ENCODE measurements at regions not wholly inside any gene's neighbourhood (a gene's known extent, or its start where the extent isn't known, plus 50 kb on each side); places are given as distances from the start of the nearest gene placed in this dataset.
"Not testable (repeated sequence)": the region's sequence is repeated elsewhere in the genome, so short reads cannot be mapped to it uniquely, and the experiment has no call there.

DNA sequence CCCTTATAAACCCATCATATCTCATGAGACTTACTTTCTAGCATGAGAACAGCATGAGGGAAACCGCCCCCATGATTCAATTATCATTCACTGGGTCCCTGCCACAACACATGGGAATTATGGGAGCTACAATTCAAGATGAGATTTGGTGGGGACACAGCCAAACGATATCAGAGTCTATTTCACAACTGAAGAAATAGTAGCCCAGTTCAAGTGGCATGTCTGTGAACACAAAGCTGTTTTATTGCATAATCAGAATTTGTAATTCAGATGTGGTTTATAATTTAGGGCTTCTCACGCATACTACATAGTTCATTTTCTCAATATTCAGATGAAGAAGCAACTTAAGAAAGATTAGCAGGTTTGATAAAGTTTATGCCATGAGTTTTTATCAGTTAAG, 1188.0 kb upstream of the ALCAM start:
- DNase-seq: no peak

DNA sequence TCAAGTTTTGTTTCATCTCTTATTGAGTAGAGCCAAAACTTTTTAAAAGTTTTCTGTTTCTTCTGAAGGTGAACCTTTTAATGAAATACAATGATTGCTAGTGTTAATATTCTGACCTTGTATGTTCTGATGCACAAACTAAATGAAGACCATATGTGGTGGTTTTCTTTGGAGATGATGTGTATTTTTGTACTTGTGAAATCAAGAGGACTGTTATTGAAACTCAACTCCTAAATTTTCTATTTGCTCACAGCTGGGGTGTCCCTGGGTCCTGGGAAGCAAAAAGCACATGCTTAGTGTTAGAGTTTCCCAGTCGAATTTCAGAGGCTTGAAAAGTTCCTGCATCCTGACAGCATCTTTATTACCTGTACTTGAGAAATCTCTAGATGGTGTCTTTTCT, 1185.8 kb upstream of the ALCAM start:
- no peak for DNase-seq

GRCh38 chr3:104190681-104191080, 1176.0 kb upstream of the ALCAM start:
- no peak for DNase-seq

DNA sequence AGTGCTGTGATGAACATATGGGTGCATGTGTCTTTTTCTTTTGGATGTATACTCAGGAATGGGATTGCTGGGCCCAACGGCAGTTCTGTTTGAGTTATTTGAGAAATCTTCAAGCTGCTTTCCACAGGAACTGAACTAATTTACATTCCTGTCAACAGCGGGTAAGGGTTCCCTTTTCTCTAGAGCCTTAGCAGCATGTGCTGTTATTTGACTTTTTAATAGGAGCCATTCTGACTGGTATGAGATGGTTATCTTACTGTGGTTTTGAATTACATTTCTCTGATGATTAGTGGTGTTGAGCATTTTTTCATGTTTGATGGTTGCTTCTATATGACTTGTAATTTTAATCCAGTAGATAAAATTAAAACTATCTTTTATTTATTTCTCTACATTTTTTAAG, 1168.6 kb upstream of the ALCAM start:
- DNase-seq: no peak

- no peak for DNase-seq
These were observed 1159.8 kb upstream of the ALCAM start for GRCh38 chr3:104206925-104207324.

DNA sequence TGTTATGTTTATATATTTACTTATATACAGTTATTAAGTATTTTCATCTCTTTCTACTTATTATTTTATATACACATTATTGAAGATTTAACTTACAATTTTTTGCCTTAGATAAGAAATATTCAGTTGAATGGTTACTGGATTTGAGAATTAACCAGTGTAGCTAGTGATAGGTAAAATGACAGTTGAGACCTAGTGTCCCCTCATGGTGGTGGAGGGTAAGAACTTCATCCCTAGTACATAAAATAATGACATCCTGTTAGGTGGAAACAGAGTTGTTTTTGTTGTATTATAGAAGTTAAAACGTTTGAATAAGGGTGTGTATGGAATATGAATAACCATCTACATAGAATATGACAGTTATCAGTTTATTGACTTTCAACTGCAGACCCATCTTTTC, 1152.4 kb upstream of the ALCAM start:
- no peak for DNase-seq

DNA sequence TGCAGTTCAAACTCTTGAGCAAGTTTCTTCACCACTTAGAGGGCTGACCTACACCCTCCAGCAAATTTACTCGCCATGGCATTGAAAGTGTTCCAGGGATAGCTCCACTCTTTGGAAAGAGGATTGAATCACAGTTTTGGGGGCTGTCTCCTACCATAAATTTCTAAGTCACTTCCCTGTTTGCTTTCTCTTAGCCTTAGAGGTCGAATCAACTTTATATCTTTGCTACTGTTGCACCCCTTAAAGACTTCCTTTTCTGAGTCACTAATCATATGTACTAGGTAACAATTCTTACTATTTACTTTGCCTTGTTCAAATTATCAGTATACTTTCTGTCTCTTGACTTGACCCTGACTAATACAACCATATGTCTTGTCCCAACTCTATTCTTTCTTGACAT, 1151.8 kb upstream of the ALCAM start:
- DNase-seq: no peak

GRCh38 chr3:104219046-104219445, 1147.7 kb upstream of the ALCAM start:
- DNase-seq: not testable (repeated sequence)

DNA sequence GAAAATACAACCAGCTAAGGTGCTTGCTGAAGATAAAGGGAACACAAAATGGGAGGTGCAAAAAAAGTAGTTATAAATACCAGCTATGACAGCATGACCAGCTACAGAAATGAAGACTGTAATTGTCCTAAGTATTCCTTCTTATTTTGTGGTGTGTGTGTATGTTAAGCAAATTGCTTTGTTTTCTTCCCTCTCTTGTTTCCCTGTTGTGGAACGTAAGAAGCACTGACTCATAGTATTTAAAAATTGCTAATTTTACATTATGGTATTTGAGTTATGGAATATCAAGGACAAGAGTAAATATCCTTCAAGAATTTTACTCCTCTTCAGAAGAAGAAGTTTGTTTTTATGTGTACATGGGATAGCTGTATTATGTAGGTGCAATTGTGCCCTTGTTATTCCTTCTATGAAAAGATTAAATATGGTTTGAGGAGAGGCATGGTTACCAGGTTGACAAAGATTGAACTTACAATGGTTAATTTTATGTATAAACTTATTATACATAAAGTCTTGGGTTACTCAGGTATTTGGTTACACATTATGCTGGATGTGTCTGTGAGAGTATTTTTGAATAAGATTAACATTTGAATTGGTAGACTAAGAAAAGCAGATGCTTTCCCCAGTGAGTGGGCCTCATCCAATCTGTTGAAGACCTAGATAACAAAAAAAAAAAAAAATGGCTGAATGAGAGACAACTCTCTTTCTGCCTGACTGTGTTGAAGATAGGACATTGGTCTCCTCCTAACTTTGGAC, 1132.1 kb upstream of the ALCAM start:
- no peak for DNase-seq

DNA sequence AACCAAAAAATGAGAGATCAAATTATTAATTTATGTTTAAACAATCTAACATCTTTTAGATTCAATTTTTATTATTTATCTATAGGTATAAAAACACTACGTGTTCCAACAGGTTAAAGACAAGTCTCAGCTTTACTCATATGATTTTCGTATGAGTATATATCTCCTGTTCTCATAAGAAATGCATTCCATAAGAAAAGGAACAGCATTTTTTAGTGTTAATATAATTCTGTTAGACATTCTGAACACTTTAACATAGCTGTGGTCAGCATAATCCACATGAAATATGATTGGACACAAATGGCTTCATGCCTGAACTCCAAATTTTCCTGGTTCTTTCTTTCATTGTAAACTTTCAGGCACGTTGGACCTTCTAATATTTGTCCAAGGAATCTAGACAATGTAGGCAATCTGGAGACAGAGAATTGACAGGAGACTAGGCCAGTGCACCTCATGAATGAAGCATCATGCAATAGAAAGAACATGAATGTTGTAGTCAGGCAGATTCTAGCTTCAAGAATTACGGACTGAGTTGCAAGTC, 1122.0 kb upstream of the ALCAM start:
- no peak for DNase-seq

DNA sequence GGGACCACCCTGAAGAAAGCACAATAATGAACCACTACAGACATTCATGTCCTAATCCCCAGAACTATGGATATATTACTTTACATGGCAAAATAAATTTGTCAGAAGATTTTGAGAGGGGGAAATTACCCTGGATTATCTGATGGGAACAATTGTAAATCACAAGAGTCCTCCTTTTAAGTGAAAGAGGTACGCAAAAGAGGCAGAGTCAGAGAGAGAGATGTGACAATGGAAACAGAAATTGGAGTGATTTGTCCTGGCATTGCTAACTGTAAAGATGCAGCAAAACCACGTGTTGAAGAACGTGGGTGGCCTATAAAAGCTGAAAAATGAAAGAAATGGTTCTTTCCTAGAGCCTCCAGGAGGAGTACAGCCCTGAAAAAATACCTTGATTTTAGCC, 1121.4 kb upstream of the ALCAM start:
- no peak for DNase-seq

DNA sequence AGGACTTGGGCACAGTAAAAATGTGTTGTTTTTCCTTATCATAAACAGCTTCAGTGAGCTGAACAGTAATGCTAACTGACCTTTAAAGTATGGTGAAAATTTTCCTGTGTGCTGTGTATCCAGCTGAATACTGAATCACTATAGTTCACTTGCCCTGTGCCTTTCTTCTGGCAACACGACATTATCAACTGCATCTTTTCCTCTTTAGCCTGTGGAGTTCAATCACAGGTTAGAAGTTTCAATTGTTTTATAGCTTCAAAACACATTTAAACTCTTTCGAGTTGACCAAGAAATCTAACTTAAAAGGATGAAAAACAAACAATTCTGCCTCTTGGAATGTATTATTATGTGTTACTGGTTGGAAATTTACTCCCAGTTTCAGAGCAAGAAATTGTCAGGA, 1120.7 kb upstream of the ALCAM start:
- DNase-seq: no peak

DNA sequence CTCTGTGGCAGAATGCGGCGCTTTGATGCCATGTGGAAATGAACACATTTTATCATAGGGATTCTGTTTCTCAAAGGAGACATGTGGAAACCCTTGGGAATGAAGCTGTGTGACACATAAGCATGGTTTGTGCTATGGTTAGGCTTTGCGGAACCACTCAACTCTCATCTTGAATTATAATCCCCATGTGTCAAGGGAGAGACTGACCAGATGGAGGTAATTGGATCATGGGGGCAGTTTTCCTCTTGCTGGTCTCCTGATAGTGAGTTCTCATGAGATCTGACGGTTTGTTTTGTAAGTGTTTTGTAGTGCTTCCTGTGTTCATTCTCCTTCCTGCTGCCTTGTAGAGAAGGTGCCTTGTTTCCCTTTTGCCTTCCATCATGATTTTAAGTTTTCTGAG, 1109.2 kb upstream of the ALCAM start:
- no peak for DNase-seq

DNA sequence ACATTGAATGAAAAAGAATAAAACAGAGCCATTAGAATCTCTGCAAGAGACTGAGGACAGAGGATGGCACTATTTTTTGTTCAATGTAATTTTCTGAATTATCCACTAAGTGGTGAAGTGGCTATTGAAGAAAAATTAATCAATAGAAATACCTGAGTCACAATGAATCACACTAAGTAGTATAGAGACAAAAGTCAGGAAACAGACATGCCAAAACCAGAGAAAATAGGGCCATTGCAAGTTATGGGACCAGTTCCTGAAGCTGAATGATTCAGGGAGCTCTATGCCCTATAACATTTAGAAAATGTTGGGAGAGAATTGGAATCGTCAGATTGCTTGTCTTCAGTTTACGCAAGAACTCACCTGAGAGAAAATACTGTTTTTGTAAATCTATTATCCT, 1103.2 kb upstream of the ALCAM start:
- DNase-seq: no peak

DNA sequence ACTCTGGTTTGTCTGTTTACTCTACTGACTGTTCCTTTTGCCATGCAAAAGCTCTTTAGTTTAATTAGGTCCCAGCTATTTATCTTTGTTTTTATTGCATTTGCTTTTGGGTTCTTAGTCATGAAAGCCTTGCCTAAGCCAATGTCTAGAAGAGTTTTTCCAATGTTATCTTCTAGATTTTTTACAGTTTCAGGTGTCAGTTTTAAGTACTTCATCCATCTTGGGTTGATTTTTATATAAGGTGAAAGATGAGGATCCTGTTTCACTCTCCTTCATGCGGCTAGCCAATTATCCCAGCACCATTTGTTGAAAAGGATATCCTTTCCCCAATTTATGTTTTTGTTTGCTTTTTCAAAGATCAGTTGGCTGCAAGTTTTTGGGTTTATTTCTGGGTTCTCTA, 1100.5 kb upstream of the ALCAM start:
- DNase-seq: not testable (repeated sequence)

DNA sequence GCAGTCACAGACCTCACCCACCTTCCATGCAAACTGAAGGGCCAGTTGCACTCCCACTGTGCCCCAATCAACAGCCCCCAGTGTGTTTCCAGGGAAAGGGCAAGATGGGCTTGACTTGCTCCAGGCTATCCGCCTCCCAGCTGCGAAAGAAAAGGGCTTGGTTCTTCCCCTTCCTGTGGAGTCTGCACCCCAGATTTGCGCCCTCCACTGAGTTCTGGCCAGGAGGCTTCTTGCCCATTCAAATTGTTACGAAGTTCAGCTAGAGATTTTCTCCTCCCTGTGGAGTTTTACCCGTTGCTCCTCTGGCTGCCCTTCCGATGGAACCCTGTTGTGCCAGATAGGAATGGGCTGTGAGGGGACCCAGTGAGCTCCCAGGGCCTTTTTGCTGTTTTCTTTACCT, 1096.9 kb upstream of the ALCAM start:
- no peak for DNase-seq

- DNase-seq: no peak
These were observed 1093.6 kb upstream of the ALCAM start for GRCh38 chr3:104273046-104273649.

- DNase-seq: no peak
These were observed 1091.5 kb upstream of the ALCAM start for GRCh38 chr3:104275199-104275598.

- DNase-seq: no peak
These were observed 1087.1 kb upstream of the ALCAM start for GRCh38 chr3:104279617-104280016.

- DNase-seq: no peak
These were observed 1085.0 kb upstream of the ALCAM start for GRCh38 chr3:104281713-104282112.

DNA sequence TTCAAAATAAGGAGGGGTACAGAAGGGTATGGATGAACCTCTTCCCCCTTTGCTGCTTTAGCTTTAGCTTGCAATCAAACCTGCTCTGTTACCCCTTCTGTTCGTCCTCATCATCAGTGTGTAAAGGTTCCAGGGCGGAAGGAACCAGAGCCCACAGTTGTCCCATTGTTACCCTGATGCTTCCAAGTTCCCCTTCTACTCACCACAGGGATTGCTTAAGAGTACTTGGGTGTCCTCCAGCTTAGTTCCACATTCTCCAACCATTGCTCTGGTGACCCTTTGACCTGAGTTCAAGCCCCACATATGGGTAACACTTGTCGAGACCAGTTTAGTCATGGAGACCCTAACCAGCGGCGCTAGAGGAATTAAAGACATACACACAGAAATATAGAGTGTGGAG, 1080.1 kb upstream of the ALCAM start:
- no peak for DNase-seq

GRCh38 chr3:104291437-104291851, 1075.3 kb upstream of the ALCAM start:
- DNase-seq: no peak

DNA sequence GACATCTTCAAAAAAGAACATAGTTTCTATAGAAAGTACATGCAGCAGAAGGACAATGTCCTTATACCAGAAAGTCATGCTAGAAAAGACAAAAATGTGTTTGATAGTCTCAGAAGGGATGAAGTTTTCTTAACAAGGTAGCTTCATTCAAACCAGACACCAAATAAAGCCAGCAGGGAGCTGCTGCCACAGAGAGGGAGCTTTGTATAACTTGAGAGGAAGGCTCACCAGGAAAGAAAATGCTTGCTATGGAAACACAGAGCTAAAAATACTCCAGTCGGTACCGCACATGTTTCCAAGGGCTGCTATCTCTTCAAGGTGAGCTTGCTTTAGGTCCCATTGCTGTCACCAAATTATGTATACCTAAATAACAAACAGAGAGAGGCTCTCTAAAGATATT, 1074.8 kb upstream of the ALCAM start:
- no peak for DNase-seq

DNA sequence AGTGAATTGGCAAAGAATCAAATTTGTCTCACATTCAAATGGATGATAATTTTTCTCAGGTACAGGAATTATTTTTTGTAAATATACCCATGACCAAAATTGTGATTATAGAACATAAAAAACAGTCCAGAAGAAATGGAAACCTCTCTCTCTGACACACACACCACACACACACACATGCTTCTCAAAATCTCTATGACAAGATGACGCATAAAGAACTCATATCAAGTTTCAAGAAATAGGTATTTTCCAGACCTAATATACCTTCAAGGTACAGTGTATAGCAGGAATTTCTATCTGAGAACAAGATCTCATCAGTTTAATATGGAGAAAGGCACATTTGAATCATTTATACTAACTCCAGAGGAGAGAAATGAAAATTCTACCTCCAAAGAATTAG, 1069.1 kb upstream of the ALCAM start:
- no peak for DNase-seq

- DNase-seq: no peak
These were observed 1068.0 kb upstream of the ALCAM start for GRCh38 chr3:104298662-104299061.
